ENCODE measurements at regions not wholly inside any gene's neighbourhood (a gene's known extent, or its start where the extent isn't known, plus 50 kb on each side); places are given as distances from the start of the nearest gene placed in this dataset.
A peak's percentile ranks its signal among the peaks of the same experiment; 100 is the strongest.

- Mint-ChIP-seq H3K27ac (no peak overlapping the region), H3K36me3 (ENCODE audit: low read depth) (no peaks in the 10 kb centered on the region), H3K4me1 (ENCODE audit: low read depth) (no peaks in the 10 kb centered on the region), H3K4me3 (no peak overlapping the region), H3K9me3 (no peaks in the 10 kb centered on the region), H3K27me3 (peaks cover 9% of the 10 kb centered on the region)
- DNase-seq = no peak
- intact Hi-C loops (cut with DNase I, micrococcal nuclease) = no loop called here
- ATAC-seq (ENCODE audit: poor library complexity) = no peak
- Histone ChIP-seq H3K27ac (ENCODE audit: low read depth in 1 of 2, low read length in 2 of 2) (no peak overlapping the region), H3K36me3 (ENCODE audit: insufficient read depth, low read length) (no peaks in the 10 kb centered on the region), H3K4me3 (ENCODE audit: low read length) (no peak overlapping the region), H3K27me3 (ENCODE audit: control insufficient read depth in 1 of 2, insufficient read depth in 2 of 2, low read length in 2 of 2) (peaks cover 3 to 6% of the 10 kb centered on the region in 2 experiments), H3K4me1 (ENCODE audit: insufficient read depth, low read length) (no peaks in the 10 kb centered on the region), H3K9me3 (ENCODE audit: control insufficient read depth in 1 of 2, insufficient read depth in 1 of 2, low read length in 2 of 2) (no peaks in the 10 kb centered on the region)
- ChIA-PET CTCF (no interaction called here), POLR2A (no interaction called here)
- no peak for TF ChIP-seq CTCF (IDR thresholded peaks at IDR 0.05)
These were observed 591.9 kb downstream of the EPM2A start for GRCh38 chr6:145143379-145143778.

GRCh38 chr6:145147559-145147958 is 587.8 kb downstream of the EPM2A start:
- Mint-ChIP-seq H3K9me3 (no peaks in the 10 kb centered on the region), H3K27me3 (peaks cover 6% of the 10 kb centered on the region), H3K36me3 (ENCODE audit: low read depth) (no peaks in the 10 kb centered on the region), H3K4me1 (ENCODE audit: low read depth) (no peaks in the 10 kb centered on the region), H3K4me3 (no peak overlapping the region), H3K27ac (no peak overlapping the region)
- ATAC-seq (ENCODE audit: poor library complexity) (no peak), DNase-seq (no peak)
- intact Hi-C loops (cut with DNase I, micrococcal nuclease) = no loop called here
- ChIA-PET CTCF (no interaction called here), POLR2A (no interaction called here)
- H3K9me3 ChIP-seq (ENCODE audit: control insufficient read depth in 1 of 2, insufficient read depth in 1 of 2, low read length in 2 of 2) = no peaks in the 10 kb centered on the region
- no peaks in the 10 kb centered on the region for H3K36me3 ChIP-seq (ENCODE audit: insufficient read depth, low read length)
- H3K27ac ChIP-seq (ENCODE audit: low read depth in 1 of 2, low read length in 2 of 2) = no peak overlapping the region
- H3K27me3 ChIP-seq (ENCODE audit: control insufficient read depth in 1 of 2, insufficient read depth in 2 of 2, low read length in 2 of 2) = peaks cover 3 to 7% of the 10 kb centered on the region in 2 experiments
- no peak overlapping the region for H3K4me3 ChIP-seq (ENCODE audit: low read length)
- no peaks in the 10 kb centered on the region for H3K4me1 ChIP-seq (ENCODE audit: insufficient read depth, low read length)
- no peak for TF ChIP-seq CTCF (IDR thresholded peaks at IDR 0.05)

GRCh38 chr6:145147981-145148749 is 587.2 kb downstream of the EPM2A start:
- H3K4me3 Mint-ChIP-seq = no peak overlapping the region
- ChIA-PET POLR2A (no interaction called here), CTCF (no interaction called here)
- H3K9me3 ChIP-seq (ENCODE audit: control insufficient read depth in 1 of 2, insufficient read depth in 1 of 2, low read length in 2 of 2) = no peaks in the 10 kb centered on the region
- ATAC-seq (ENCODE audit: poor library complexity) = no peak
- H3K4me1 ChIP-seq (ENCODE audit: insufficient read depth, low read length) = no peaks in the 10 kb centered on the region
- no peaks in the 10 kb centered on the region for H3K36me3 ChIP-seq (ENCODE audit: insufficient read depth, low read length)
- no peaks in the 10 kb centered on the region for H3K9me3 Mint-ChIP-seq
- no peak overlapping the region for H3K4me3 ChIP-seq (ENCODE audit: low read length)
- intact Hi-C loops (cut with DNase I, micrococcal nuclease) = no loop called here
- peaks cover 3 to 6% of the 10 kb centered on the region in 2 experiments for H3K27me3 ChIP-seq (ENCODE audit: control insufficient read depth in 1 of 2, insufficient read depth in 2 of 2, low read length in 2 of 2)
- H3K36me3 Mint-ChIP-seq (ENCODE audit: low read depth) = no peaks in the 10 kb centered on the region
- H3K27me3 Mint-ChIP-seq = peaks cover under 1% of the 10 kb centered on the region
- peak in 2 of 14 experiments; percentile 42 to 54 for DNase-seq
- no peaks in the 10 kb centered on the region for H3K4me1 Mint-ChIP-seq (ENCODE audit: low read depth)
- no peak for TF ChIP-seq CTCF (IDR thresholded peaks at IDR 0.05)
- H3K27ac ChIP-seq (ENCODE audit: low read depth in 1 of 2, low read length in 2 of 2) = no peak overlapping the region
- no peak overlapping the region for H3K27ac Mint-ChIP-seq

Measured in CD4-positive, alpha-beta T cell (primary cell).